Activated CD8-positive, alpha-beta memory T cell treated with anti-CD3 and anti-CD28 coated beads, Interleukin-2, amount 10 ng/mL, durations not matched to agents 7 days and 5 days (primary cell): ENCODE measurements at regions not wholly inside any gene's neighbourhood (a gene's known extent, or its start where the extent isn't known, plus 50 kb on each side); places are given as distances from the start of the nearest gene placed in this dataset.

Experiments
- ATAC-seq: fragments of 150-1000 bp; cut with Tn5 transposase; one replicate; pipeline ENCODE4 v1.10.0; 2021; ENCODE audit warnings: moderate library complexity
- CTCF ChIA-PET: fragments of 350-600 bp; sonication (Branson Sonifier 250); formaldehyde crosslinking; loops from one replicate; lab custom pipeline; 2021; ENCODE audit warnings: antibody characterized with exemption; lab: Charles Lee
- DNase-seq: peaks from one replicate; pipeline ENCODE4 v3.0.0-alpha.2; 2020
- H3K27ac Mint-ChIP-seq: one replicate; pipeline ENCODE4 v1.8.0; 2021; ENCODE audit warnings: mild to moderate bottlenecking, mixed read lengths
- H3K27me3 Mint-ChIP-seq: one replicate; pipeline ENCODE4 v1.8.0; 2021; ENCODE audit warnings: mixed read lengths
- H3K36me3 Mint-ChIP-seq: one replicate; pipeline ENCODE4 v1.8.0; 2021; ENCODE audit warnings: mild to moderate bottlenecking, mixed read lengths
- H3K4me1 Mint-ChIP-seq: one replicate; pipeline ENCODE4 v1.8.0; 2021; ENCODE audit warnings: mixed read lengths
- H3K4me3 Mint-ChIP-seq: one replicate; pipeline ENCODE4 v1.8.0; 2021; ENCODE audit warnings: mild to moderate bottlenecking, moderate library complexity, mixed read lengths
- H3K9me3 Mint-ChIP-seq: one replicate; pipeline ENCODE4 v1.8.0; 2022; ENCODE audit warnings: low read depth, mixed read lengths

- DNase-seq = no peak
- Mint-ChIP-seq H3K27ac (no peak overlapping the region), H3K4me1 (peaks cover 29% of the 10 kb centered on the region), H3K9me3 (peaks cover 10% of the 10 kb centered on the region), H3K4me3 (no peak overlapping the region), H3K27me3 (peaks cover 10% of the 10 kb centered on the region), H3K36me3 (peaks cover 25% of the 10 kb centered on the region)
- no peak for ATAC-seq
- CTCF ChIA-PET = interaction anchor here (1.4 kb wide), 1 partner anchor 54 kb away, joined by 3 read pairs; no protein-coding TSS in a partner anchor
Measured at GRCh38 chr7:41886262-41886900, 183.5 kb upstream of the INHBA start.

GRCh38 chr7:41885748-41886147, 182.9 kb upstream of the INHBA start:
- peaks cover 35% of the 10 kb centered on the region for H3K4me1 Mint-ChIP-seq
- CTCF ChIA-PET = interaction anchor here (1.4 kb wide), 1 partner anchor 55 kb away, joined by 3 read pairs; no protein-coding TSS in a partner anchor
- H3K9me3 Mint-ChIP-seq = peaks cover 10% of the 10 kb centered on the region
- no peak for ATAC-seq
- H3K4me3 Mint-ChIP-seq = no peak overlapping the region
- H3K36me3 Mint-ChIP-seq = peaks cover 31% of the 10 kb centered on the region
- H3K27me3 Mint-ChIP-seq = peaks cover 10% of the 10 kb centered on the region
- H3K27ac Mint-ChIP-seq = no peak overlapping the region
- no peak for DNase-seq

GRCh38 chr7:41885078-41885477, 182.2 kb upstream of the INHBA start:
- Mint-ChIP-seq H3K4me3 (no peak overlapping the region), H3K9me3 (peaks cover 13% of the 10 kb centered on the region), H3K27ac (no peak overlapping the region), H3K27me3 (peaks cover 10% of the 10 kb centered on the region), H3K36me3 (peaks cover 35% of the 10 kb centered on the region), H3K4me1 (peaks cover 40% of the 10 kb centered on the region)
- DNase-seq = no peak
- no peak for ATAC-seq
- CTCF ChIA-PET = no interaction called here

DNA sequence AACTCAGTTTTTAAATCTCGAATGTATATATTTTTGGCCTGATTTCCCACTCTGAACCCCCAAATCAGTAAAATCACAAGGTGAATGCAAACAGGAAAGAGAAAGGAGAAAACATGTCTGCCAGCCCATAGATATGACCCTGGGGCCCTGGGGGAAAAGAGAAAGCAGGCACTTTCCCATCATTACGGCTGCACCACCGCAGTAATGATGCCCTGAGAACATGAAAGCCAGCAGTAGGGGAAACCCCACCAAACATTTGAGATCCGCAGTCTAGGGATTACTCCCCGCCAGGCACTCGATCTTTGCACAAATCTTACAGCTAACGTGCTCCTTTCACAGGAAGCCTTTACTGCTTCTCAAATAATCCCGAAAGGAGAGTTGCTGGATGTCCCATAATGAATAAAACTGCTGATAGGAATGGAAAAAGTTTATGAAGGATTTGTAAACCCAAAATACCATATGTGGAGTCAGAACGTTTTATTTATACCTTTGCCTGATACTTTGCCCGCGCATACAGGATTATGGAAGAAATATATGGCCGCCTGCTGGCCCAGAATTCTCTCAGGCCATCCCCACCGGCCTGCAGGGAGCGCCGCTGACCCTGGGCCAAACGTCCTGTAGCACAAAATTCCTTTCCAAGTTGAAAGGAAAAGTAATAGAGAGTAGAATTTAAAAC, 180.0 kb upstream of the INHBA start:
- no peak for DNase-seq
- ATAC-seq = no peak
- CTCF ChIA-PET = interaction anchor here (2.3 kb wide), 1 partner anchor 9 kb away, joined by 8 read pairs; no protein-coding TSS in a partner anchor
- peaks cover 6% of the 10 kb centered on the region for H3K27me3 Mint-ChIP-seq
- peak overlapping the region; percentile 98 for H3K27ac Mint-ChIP-seq
- no peak overlapping the region for H3K4me3 Mint-ChIP-seq
- H3K4me1 Mint-ChIP-seq = peaks cover 38% of the 10 kb centered on the region
- H3K9me3 Mint-ChIP-seq = peaks cover 18% of the 10 kb centered on the region
- peaks cover 41% of the 10 kb centered on the region for H3K36me3 Mint-ChIP-seq

GRCh38 chr7:41882256-41882655, 179.4 kb upstream of the INHBA start:
- H3K4me1 Mint-ChIP-seq = peaks cover 38% of the 10 kb centered on the region
- CTCF ChIA-PET = interaction anchor here (0.8 to 2.3 kb wide), 3 partner anchors 10 to 61 kb away, joined by 3 to 8 read pairs (median 5); no protein-coding TSS in a partner anchor
- peaks cover 18% of the 10 kb centered on the region for H3K9me3 Mint-ChIP-seq
- peak overlapping the region; percentile 44 for H3K4me3 Mint-ChIP-seq
- H3K27me3 Mint-ChIP-seq = no peaks in the 10 kb centered on the region
- peaks cover 38% of the 10 kb centered on the region for H3K36me3 Mint-ChIP-seq
- DNase-seq (no peak), ATAC-seq (no peak)
- peak overlapping the region; percentile 98 for H3K27ac Mint-ChIP-seq

- no peaks in the 10 kb centered on the region for H3K27me3 Mint-ChIP-seq
- H3K4me1 Mint-ChIP-seq = peaks cover 38% of the 10 kb centered on the region
- DNase-seq = peak; percentile 92
- H3K27ac Mint-ChIP-seq = peak overlapping the region; percentile 98
- H3K9me3 Mint-ChIP-seq = peaks cover 18% of the 10 kb centered on the region
- ATAC-seq = peak; percentile 95
- peaks cover 39% of the 10 kb centered on the region for H3K36me3 Mint-ChIP-seq
- H3K4me3 Mint-ChIP-seq = peak overlapping the region; percentile 44
- CTCF ChIA-PET = interaction anchor here (0.8 to 2.3 kb wide), 3 partner anchors 10 to 62 kb away, joined by 3 to 8 read pairs (median 5); no protein-coding TSS in a partner anchor
Measured at GRCh38 chr7:41881331-41882130, 178.6 kb upstream of the INHBA start.

DNA sequence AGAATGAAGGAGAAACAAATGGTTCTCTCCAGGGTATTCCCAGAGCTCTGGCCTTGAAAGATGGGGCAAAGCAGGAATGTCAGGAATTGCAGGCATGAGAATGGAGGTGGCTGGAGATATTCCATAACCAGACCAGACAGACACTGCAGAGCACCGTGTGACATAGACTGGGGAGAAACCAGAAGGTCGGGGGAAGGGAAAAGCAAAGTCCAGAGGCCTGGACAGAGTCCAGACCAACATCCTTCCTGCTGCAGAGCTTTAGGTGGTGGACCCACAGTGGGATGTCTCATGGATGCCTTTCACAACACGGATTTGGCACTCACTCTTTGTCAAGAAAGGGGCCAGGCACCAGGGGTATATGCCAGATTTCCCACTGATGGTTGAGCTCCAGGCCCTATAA, 177.2 kb upstream of the INHBA start:
- Mint-ChIP-seq H3K27me3 (no peaks in the 10 kb centered on the region), H3K4me1 (peaks cover 37% of the 10 kb centered on the region)
- no peak for ATAC-seq

DNA sequence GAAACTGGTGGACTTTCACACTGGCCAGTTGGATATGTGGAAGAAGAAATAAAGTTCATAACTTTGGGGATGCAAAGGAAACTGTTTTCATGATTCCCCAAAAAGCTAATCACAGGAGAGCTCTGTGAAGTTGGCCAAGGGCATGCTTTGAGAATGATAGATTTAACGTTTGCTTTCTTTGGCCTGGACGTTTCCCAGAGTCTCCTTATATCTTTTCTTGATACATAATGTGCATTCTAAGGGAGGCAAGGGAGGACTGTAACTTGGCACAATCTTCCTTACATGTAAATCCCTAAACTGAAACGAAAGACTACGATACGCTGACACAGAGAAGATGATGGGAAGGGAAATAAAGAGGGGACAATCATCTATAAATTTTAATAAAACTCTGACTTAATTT, 176.5 kb upstream of the INHBA start:
- CTCF ChIA-PET = interaction anchor here (1.3 kb wide), 1 partner anchor 61 kb away, joined by 5 read pairs; no protein-coding TSS in a partner anchor
- H3K27me3 Mint-ChIP-seq = no peaks in the 10 kb centered on the region

More for the DNA sequence above, 177.2 kb upstream of the INHBA start:
- DNase-seq = no peak
- no peak overlapping the region for H3K4me3 Mint-ChIP-seq
- CTCF ChIA-PET = no interaction called here
- H3K27ac Mint-ChIP-seq = peak overlapping the region; percentile 98
- peaks cover 18% of the 10 kb centered on the region for H3K9me3 Mint-ChIP-seq
- peaks cover 46% of the 10 kb centered on the region for H3K36me3 Mint-ChIP-seq

DNA sequence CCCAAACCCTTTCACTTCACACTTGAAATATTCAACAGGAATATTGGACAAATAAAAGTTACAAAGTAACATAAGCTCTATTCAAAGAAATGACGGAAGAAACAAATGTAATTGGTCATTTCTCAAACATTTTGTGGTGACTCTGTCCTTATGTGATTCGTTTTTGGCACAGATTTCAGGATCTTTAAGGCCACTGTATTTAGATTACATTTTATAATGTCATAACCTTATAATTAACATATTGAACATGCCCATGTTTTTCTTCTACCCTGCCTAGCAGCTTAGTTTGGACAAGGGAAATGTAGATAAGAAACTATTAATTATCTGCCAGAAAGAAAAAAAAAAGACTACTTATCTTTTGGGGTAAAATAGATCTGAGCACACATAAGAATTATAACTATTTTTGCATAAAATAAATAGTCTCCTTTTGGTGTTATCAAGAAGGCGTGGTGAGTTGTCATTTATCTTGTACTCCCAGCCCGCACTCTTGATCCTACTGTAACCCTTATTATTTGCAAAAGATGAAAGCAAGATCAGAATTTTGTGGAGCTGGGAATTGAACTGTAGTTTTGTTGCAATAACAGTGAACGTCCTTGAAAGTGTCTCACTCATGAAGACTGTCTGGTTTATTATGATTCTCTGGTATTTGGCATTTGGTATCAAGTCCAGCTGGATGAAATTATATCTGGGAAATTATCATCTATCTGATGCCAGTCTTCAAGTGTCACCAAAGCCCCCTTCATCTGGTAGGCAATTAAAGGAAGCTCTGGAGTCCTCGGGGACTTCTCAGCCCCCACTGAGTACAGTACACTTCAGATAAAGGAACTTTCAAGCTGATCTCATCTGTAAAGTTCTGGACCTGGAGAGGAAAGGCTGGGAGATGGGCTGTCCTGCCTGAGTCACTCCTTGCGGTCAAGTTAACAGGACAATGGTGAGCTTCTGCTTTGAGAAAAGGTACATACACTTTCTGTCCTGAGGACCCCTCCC, 175.7 kb upstream of the INHBA start:
- peaks cover 44% of the 10 kb centered on the region for H3K36me3 Mint-ChIP-seq
- CTCF ChIA-PET = interaction anchor here (0.7 to 1.3 kb wide), 2 partner anchors 62 to 444 kb away, joined by 4 to 5 read pairs; no protein-coding TSS in a partner anchor
- ATAC-seq = no peak
- peak overlapping the region; percentile 17 for H3K27ac Mint-ChIP-seq
- H3K4me1 Mint-ChIP-seq = peaks cover 48% of the 10 kb centered on the region
- H3K4me3 Mint-ChIP-seq = no peak overlapping the region
- H3K27me3 Mint-ChIP-seq = no peaks in the 10 kb centered on the region
- peaks cover 17% of the 10 kb centered on the region for H3K9me3 Mint-ChIP-seq
- DNase-seq = no peak

More for the DNA sequence above, 176.5 kb upstream of the INHBA start:
- ATAC-seq (no peak), DNase-seq (no peak)
- Mint-ChIP-seq H3K4me3 (no peak overlapping the region), H3K9me3 (peaks cover 18% of the 10 kb centered on the region), H3K36me3 (peaks cover 45% of the 10 kb centered on the region), H3K4me1 (peaks cover 41% of the 10 kb centered on the region), H3K27ac (no peak overlapping the region)

DNA sequence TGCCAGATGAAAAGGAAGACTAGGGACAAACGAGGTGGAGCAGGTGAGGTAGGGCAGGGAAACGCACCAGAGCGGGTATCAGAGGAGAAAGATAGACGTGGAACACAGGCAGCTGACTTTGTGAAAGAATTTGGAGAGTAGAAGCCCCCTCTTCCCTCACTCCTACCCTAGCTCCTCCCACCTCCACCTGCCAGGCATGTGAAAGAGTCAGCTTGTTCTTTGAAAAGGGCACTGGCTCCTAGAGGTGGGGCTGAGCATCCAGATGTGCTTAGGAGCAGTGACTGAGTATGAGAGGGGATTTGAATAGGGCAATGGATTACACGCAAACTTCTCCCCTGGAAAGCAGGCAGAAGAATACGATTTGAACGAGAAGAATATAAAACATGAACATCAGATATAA, 174.2 kb upstream of the INHBA start:
- peaks cover 41% of the 10 kb centered on the region for H3K4me1 Mint-ChIP-seq
- H3K36me3 Mint-ChIP-seq = peaks cover 40% of the 10 kb centered on the region
- peak overlapping the region; percentile 17 for H3K27ac Mint-ChIP-seq
- ATAC-seq (no peak), DNase-seq (no peak)
- no peak overlapping the region for H3K4me3 Mint-ChIP-seq
- H3K27me3 Mint-ChIP-seq = peaks cover 6% of the 10 kb centered on the region
- H3K9me3 Mint-ChIP-seq = peaks cover 9% of the 10 kb centered on the region
- CTCF ChIA-PET = no interaction called here

- Mint-ChIP-seq H3K4me3 (no peak overlapping the region), H3K36me3 (peaks cover 33% of the 10 kb centered on the region), H3K9me3 (peaks cover 7% of the 10 kb centered on the region), H3K27me3 (peaks cover 11% of the 10 kb centered on the region), H3K4me1 (peaks cover 26% of the 10 kb centered on the region), H3K27ac (no peak overlapping the region)
- CTCF ChIA-PET = no interaction called here
- ATAC-seq (no peak), DNase-seq (no peak)
Measured at GRCh38 chr7:41875513-41875912, 172.6 kb upstream of the INHBA start.

DNA sequence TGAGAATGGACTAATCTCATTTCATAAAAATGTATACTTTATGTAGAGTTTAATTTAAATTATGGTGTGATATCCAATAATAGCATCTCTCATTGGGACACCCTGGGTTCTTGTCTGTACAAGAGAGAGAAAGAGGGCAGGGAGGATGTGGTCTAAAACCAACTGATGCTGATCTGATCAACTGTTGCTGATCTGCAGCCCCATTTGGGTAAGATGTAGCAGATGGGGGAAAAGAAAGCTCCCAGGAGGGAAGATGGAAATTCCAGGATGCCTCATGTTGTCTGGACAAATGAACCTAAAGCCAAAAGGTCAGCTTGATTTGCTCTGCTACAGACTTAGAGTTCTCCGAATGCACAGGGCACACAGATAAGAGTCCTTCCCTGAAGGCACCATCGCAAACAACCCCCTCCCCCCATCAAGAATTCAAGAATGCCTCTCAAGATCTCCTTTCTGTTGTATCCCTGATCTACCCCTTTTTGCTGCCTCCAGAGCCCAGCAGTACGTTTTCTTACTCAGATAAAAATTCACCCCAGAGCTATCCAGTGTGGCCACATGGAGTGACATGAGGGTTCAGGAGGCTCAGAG, 171.4 kb upstream of the INHBA start:
- Mint-ChIP-seq H3K4me3 (no peak overlapping the region), H3K4me1 (peaks cover 30% of the 10 kb centered on the region), H3K36me3 (peaks cover 27% of the 10 kb centered on the region), H3K27me3 (peaks cover 11% of the 10 kb centered on the region), H3K27ac (peak overlapping the region; percentile 64), H3K9me3 (no peaks in the 10 kb centered on the region)
- DNase-seq (peak; percentile 46), ATAC-seq (peak; percentile 88)
- CTCF ChIA-PET = interaction anchor here (1.6 kb wide), 1 partner anchor 66 kb away, joined by 4 read pairs; no protein-coding TSS in a partner anchor
